ENCODE measurements at regions not wholly inside any gene's neighbourhood (a gene's known extent, or its start where the extent isn't known, plus 50 kb on each side); places are given as distances from the start of the nearest gene placed in this dataset.

- Histone ChIP-seq H3K27ac (no peak overlapping the region), H3K27me3 (replicated peaks in 1 of 7) (no peaks in the 10 kb centered on the region), H3K36me3 (no peaks in the 10 kb centered on the region), H3K4me1 (no peaks in the 10 kb centered on the region), H3K4me3 (no peak overlapping the region), H3K9me3 (no peaks in the 10 kb centered on the region)
- no peak for TF ChIP-seq CTCF (IDR thresholded peaks at IDR 0.05 in 8 of 11, conservative IDR thresholded peaks at IDR 0.05 in 3 of 11)
- 51 to 74% (median 55%) methylated on average over 2 of the region's 2 CpGs for WGBS, 5 donors
- DNase-seq = no peak
- intact Hi-C loops (cut with DNase I; ENCODE audit: low total_unique reads) = no loop called here
Observed at GRCh38 chr3:5349343-5349742, 161.8 kb downstream of the EDEM1 start.

- Histone ChIP-seq H3K4me3 (no peak overlapping the region), H3K36me3 (no peaks in the 10 kb centered on the region), H3K27me3 (replicated peaks in 1 of 7) (no peaks in the 10 kb centered on the region), H3K9me3 (peaks cover 4 to 22% (median 16%) of the 10 kb centered on the region in 8 donors), H3K4me1 (no peaks in the 10 kb centered on the region), H3K27ac (no peak overlapping the region)
- no peak for DNase-seq
- no peak for TF ChIP-seq POLR2A (IDR thresholded peaks at IDR 0.05)
- no peak for TF ChIP-seq CTCF (IDR thresholded peaks at IDR 0.05 in 8 of 11, conservative IDR thresholded peaks at IDR 0.05 in 3 of 11)
- TF ChIP-seq POLR2AphosphoS5 (IDR thresholded peaks at IDR 0.05) = no peak
- 50 to 88% (median 66%) methylated on average over 1 of the region's 1 CpG for WGBS, 5 donors
- intact Hi-C loops (cut with DNase I; ENCODE audit: low total_unique reads) = no loop called here
Observed at GRCh38 chr3:5357089-5357488, 169.6 kb downstream of the EDEM1 start.

GRCh38 chr3:5358911-5359310, 171.4 kb downstream of the EDEM1 start:
- Histone ChIP-seq H3K27me3 (replicated peaks in 1 of 7) (no peaks in the 10 kb centered on the region), H3K4me3 (no peak overlapping the region), H3K9me3 (peaks cover 4 to 22% (median 16%) of the 10 kb centered on the region in 8 donors), H3K27ac (no peak overlapping the region), H3K36me3 (no peaks in the 10 kb centered on the region), H3K4me1 (no peaks in the 10 kb centered on the region)
- intact Hi-C loops (cut with DNase I; ENCODE audit: low total_unique reads) = no loop called here
- no peak for DNase-seq
- WGBS, 5 donors = 89 to 100% (median 93%) methylated on average over 1 of the region's 1 CpG
- TF ChIP-seq POLR2A (IDR thresholded peaks at IDR 0.05) (no peak), CTCF (IDR thresholded peaks at IDR 0.05 in 8 of 11, conservative IDR thresholded peaks at IDR 0.05 in 3 of 11) (no peak), POLR2AphosphoS5 (IDR thresholded peaks at IDR 0.05) (no peak)

GRCh38 chr3:5360453-5360852, 172.9 kb downstream of the EDEM1 start:
- Histone ChIP-seq H3K36me3 (no peaks in the 10 kb centered on the region), H3K27ac (no peak overlapping the region), H3K27me3 (replicated peaks in 1 of 7) (no peaks in the 10 kb centered on the region), H3K4me3 (no peak overlapping the region), H3K4me1 (no peaks in the 10 kb centered on the region), H3K9me3 (peaks cover 4 to 22% (median 16%) of the 10 kb centered on the region in 8 donors)
- intact Hi-C loops (cut with DNase I; ENCODE audit: low total_unique reads) = no loop called here
- no peak for DNase-seq
- TF ChIP-seq CTCF (IDR thresholded peaks at IDR 0.05 in 8 of 11, conservative IDR thresholded peaks at IDR 0.05 in 3 of 11) (no peak), POLR2AphosphoS5 (IDR thresholded peaks at IDR 0.05) (no peak), POLR2A (IDR thresholded peaks at IDR 0.05) (no peak)
- WGBS, 5 donors = 89 to 98% (median 95%) methylated on average over 3 of the region's 3 CpGs

Data from spleen (tissue), 11 donors.